Psoas muscle (tissue), 7 donors: ENCODE measurements at regions not wholly inside any gene's neighbourhood (a gene's known extent, or its start where the extent isn't known, plus 50 kb on each side); places are given as distances from the start of the nearest gene placed in this dataset.

Experiments
- ATAC-seq, 4 donors: fragments of 200-7000 bp; cut with Tn5 transposase; one replicate each; pipeline ENCODE4 v1.9.1; 2020; ENCODE audit warnings: moderate library complexity in 3 of 4, mild to moderate bottlenecking in 2 of 4
- DNase-seq, 2 donors: peaks; one replicate each; pipeline ENCODE4 v3.0.0-alpha.2; 2020
- H3K27ac ChIP-seq: fragments of 200-600 bp; one replicate; pipeline ENCODE4 v1.8.0; 2022
- H3K27me3 ChIP-seq, 3 donors: fragments of 200-600 bp in 1 of 3; one replicate each; pipeline versions ENCODE4 v1.6.1 to v1.8.0; 2013 to 2022; ENCODE audit warnings: low read length in 2 of 3, mild to moderate bottlenecking in 2 of 3, moderate library complexity in 1 of 3; ENCODE audit not compliant: insufficient read depth in 3 of 3
- H3K36me3 ChIP-seq, 2 donors: fragments of 200-600 bp in 1 of 2; one replicate each; pipeline versions ENCODE4 v1.6.1 to v1.8.0; 2013 to 2022; ENCODE audit warnings: low read depth in 1 of 2, mild to moderate bottlenecking in 1 of 2, moderate library complexity in 1 of 2; ENCODE audit not compliant: insufficient read depth in 1 of 2
- H3K4me1 ChIP-seq: fragments of 200-600 bp; one replicate; pipeline ENCODE4 v1.8.0; 2022
- H3K4me3 ChIP-seq: fragments of 200-600 bp; one replicate; pipeline ENCODE4 v1.8.0; 2022; ENCODE audit warnings: mild to moderate bottlenecking
- H3K9me3 ChIP-seq: fragments of 200-600 bp; one replicate; pipeline ENCODE4 v1.8.0; 2022
- CTCF ChIP-seq: fragments of 200-600 bp; IDR thresholded peaks from one replicate; pipeline ENCODE4 v1.8.0; 2022; ENCODE audit warnings: antibody characterized with exemption
- WGBS, 3 donors: extraction: QIAGEN DNeasy Blood & Tissue Kit; methylation state at CpG; one replicate each; pipeline versions ENCODE4 v1.1.6 to v1.1.7; 2013; 5-methylcytosine and 5-hydroxymethylcytosine counted together
- intact Hi-C, 2 donors: fragments of 100-400 bp; cut with DNase I; formaldehyde crosslinking; loops; one replicate each; pipeline versions ENCODE4 v1.11.0 to v1.14.2; 2022
- donor health status: healthy with polysubstance abuse.
- donor health status: DM: no; HTN: no; CAD: no; lungs with moderate emphysema.
- donor health status: Bipolar disorder and iron deficiency.
- donor health status: healthy.
- donor health status: DM: yes; HTN: yes; CAD: no.
- donor health status: DM: no; HTN: no; CAD: no.
- donor health status: DM: yes; HTN: yes; CAD: no.

DNA sequence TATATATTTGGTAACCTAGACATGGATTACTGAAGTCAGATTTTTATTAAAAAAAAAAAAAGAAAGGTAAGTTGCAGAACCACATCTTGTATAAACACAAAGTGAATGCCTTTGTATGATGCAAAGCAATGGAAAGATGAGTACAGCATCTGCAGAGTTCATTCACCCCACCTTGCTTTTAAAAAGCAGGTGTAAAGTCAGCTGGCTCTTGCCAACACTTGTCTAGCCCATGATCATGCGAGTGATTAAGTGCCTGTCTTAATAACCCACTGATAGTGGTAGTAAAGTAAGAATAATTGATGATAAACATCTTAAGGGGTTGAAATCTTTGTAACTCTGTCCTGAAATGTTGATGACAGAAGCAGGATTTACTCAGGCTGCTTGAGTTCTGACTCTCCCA lies 710.4 kb downstream of the EFNB2 start:
- no peak for DNase-seq
- H3K27me3 ChIP-seq = no peaks in the 10 kb centered on the region
- H3K9me3 ChIP-seq = no peaks in the 10 kb centered on the region
- no peak for TF ChIP-seq CTCF
- no peaks in the 10 kb centered on the region for H3K36me3 ChIP-seq
- intact Hi-C loops = no loop called here
- ATAC-seq = no peak
- no peak overlapping the region for H3K4me3 ChIP-seq
- no peak overlapping the region for H3K27ac ChIP-seq
- 75 to 93% (median 85%) methylated on average over 1 of the region's 1 CpG for WGBS, 3 donors
- H3K4me1 ChIP-seq = no peaks in the 10 kb centered on the region

GRCh38 chr13:105821337-105821736 lies 714.1 kb downstream of the EFNB2 start:
- no peaks in the 10 kb centered on the region for H3K36me3 ChIP-seq
- intact Hi-C loops = no loop called here
- no peak overlapping the region for H3K4me3 ChIP-seq
- no peaks in the 10 kb centered on the region for H3K4me1 ChIP-seq
- H3K27ac ChIP-seq = no peak overlapping the region
- no peaks in the 10 kb centered on the region for H3K9me3 ChIP-seq
- WGBS, 3 donors = 86 to 90% (median 88%) methylated on average over 2 of the region's 2 CpGs
- ATAC-seq = no peak
- no peak for TF ChIP-seq CTCF
- H3K27me3 ChIP-seq = no peaks in the 10 kb centered on the region
- no peak for DNase-seq

GRCh38 chr13:105820415-105820814 lies 715.0 kb downstream of the EFNB2 start:
- no peaks in the 10 kb centered on the region for H3K36me3 ChIP-seq
- intact Hi-C loops = no loop called here
- no peaks in the 10 kb centered on the region for H3K9me3 ChIP-seq
- DNase-seq (no peak), ATAC-seq (no peak)
- no peak overlapping the region for H3K4me3 ChIP-seq
- 57 to 64% (median 59%) methylated on average over 3 of the region's 3 CpGs for WGBS, 3 donors
- no peak for TF ChIP-seq CTCF
- no peaks in the 10 kb centered on the region for H3K4me1 ChIP-seq
- no peaks in the 10 kb centered on the region for H3K27me3 ChIP-seq
- no peak overlapping the region for H3K27ac ChIP-seq

- Histone ChIP-seq H3K27me3 (no peaks in the 10 kb centered on the region), H3K4me3 (no peak overlapping the region), H3K4me1 (no peaks in the 10 kb centered on the region), H3K9me3 (no peaks in the 10 kb centered on the region), H3K27ac (no peak overlapping the region), H3K36me3 (no peaks in the 10 kb centered on the region)
- WGBS, 3 donors = 77 to 83% (median 82%) methylated on average over 4 of the region's 4 CpGs
- intact Hi-C loops = no loop called here
- ATAC-seq (no peak), DNase-seq (no peak)
- no peak for TF ChIP-seq CTCF
Observed at GRCh38 chr13:105817498-105817897, 718.0 kb downstream of the EFNB2 start.

DNA sequence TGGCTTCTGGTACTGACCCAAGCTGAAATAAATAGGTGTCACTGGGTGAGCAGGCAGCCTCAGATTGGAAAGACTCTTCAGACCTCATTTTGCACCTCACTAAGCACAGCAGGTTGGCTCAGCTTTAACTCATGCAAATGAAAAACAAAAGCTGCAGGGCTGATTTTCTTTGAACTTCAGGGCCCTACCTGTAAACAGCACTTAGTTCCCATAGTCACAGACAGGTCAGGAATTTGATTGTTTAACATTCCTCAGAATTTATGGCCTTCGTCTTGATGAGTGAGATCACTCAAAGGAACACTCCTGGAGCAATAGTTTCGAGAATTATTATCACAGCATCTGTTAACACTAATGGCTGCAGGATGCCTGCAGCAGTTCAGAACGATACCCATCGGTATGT lies 718.5 kb downstream of the EFNB2 start:
- Histone ChIP-seq H3K9me3 (no peaks in the 10 kb centered on the region), H3K36me3 (no peaks in the 10 kb centered on the region), H3K4me3 (no peak overlapping the region), H3K27me3 (no peaks in the 10 kb centered on the region), H3K4me1 (no peaks in the 10 kb centered on the region), H3K27ac (no peak overlapping the region)
- intact Hi-C loops = no loop called here
- DNase-seq = no peak
- no peak for ATAC-seq
- 78 to 83% (median 79%) methylated on average over 4 of the region's 4 CpGs for whole genome bisulfite sequencing, 3 donors
- no peak for TF ChIP-seq CTCF
